OCI-LY7 (cell line): ENCODE measurements at regions not wholly inside any gene's neighbourhood (a gene's known extent, or its start where the extent isn't known, plus 50 kb on each side); places are given as distances from the start of the nearest gene placed in this dataset.

ENCODE experiments used
- BruUV-seq: library from RNA; stranded (reverse); fragments of 400-500 nt; replicated peaks from 2 replicates; lab custom pipeline; 2021; lab: Mats Ljungman, UMichigan
- CTCF ChIA-PET: fragments of 300-600 bp; sonication (Branson Sonifier 250); formaldehyde crosslinking; loops from one replicate; lab custom pipeline; 2022; ENCODE audit warnings: antibody characterized with exemption; ENCODE audit not compliant: unreplicated experiment; lab: Charles Lee
- POLR2A ChIA-PET: fragments of 300-600 bp; sonication (Branson Sonifier 250); formaldehyde crosslinking; loops from one replicate; lab custom pipeline; 2022; ENCODE audit warnings: antibody characterized with exemption; lab: Charles Lee
- DNase-seq: peaks from one replicate; pipeline ENCODE4 v3.0.0-alpha.2; 2015; ENCODE audit warnings: low spot score
- H2AFZ ChIP-seq: fragments of 200-600 bp; sonication (generic), shearing (Covaris generic); 2 replicates; pipeline ENCODE4 v1.6.1; 2014; ENCODE audit warnings: mild to moderate bottlenecking, antibody characterized with exemption, low read length, moderate library complexity
- H3K27ac ChIP-seq: fragments of 200-600 bp; sonication (generic); 2 replicates; pipeline ENCODE4 v1.5.1; 2014; ENCODE audit warnings: mixed run types, low read depth, mild to moderate bottlenecking, moderate library complexity, low read length, inconsistent platforms; ENCODE audit not compliant: poor library complexity, severe bottlenecking
- H3K36me3 ChIP-seq: fragments of 200-600 bp; sonication (generic); 2 replicates; pipeline ENCODE4 v1.6.1; 2014; ENCODE audit warnings: mild to moderate bottlenecking, antibody characterized with exemption, low read length, moderate library complexity, mixed read lengths; ENCODE audit not compliant: insufficient read depth
- H3K4me1 ChIP-seq: fragments of 200-600 bp; sonication (generic); 2 replicates; pipeline ENCODE4 v1.5.1; 2014; ENCODE audit warnings: mild to moderate bottlenecking, low read length; ENCODE audit not compliant: insufficient read depth, poor library complexity, severe bottlenecking
- H3K4me2 ChIP-seq: fragments of 200-600 bp; sonication (generic); 2 replicates; pipeline ENCODE4 v1.6.1; 2014; ENCODE audit warnings: mild to moderate bottlenecking, low read length
- H3K4me3 ChIP-seq: fragments of 200-600 bp; sonication (generic); 2 replicates; pipeline ENCODE4 v1.5.1; 2014; ENCODE audit warnings: mild to moderate bottlenecking, low read depth, low read length; ENCODE audit not compliant: poor library complexity, severe bottlenecking
- H3K79me2 ChIP-seq: fragments of 200-600 bp; sonication (generic); 2 replicates; pipeline ENCODE4 v1.6.1; 2016; ENCODE audit warnings: low read depth, mild to moderate bottlenecking, low read length, moderate library complexity, mixed read lengths; ENCODE audit not compliant: insufficient read depth
- H3K9me2 ChIP-seq: fragments of 200-600 bp; sonication (generic); 2 replicates; pipeline ENCODE4 v1.6.1; 2016; ENCODE audit warnings: mild to moderate bottlenecking, low read length, mixed read lengths; ENCODE audit not compliant: insufficient read depth
- H3K9me3 ChIP-seq: fragments of 200-600 bp; sonication (generic); 2 replicates; pipeline ENCODE4 v1.6.1; 2014; ENCODE audit warnings: mild to moderate bottlenecking, mixed run types, low read length, mixed read lengths
- H4K20me1 ChIP-seq: fragments of 200-600 bp; sonication (generic); 2 replicates; pipeline ENCODE4 v1.6.1; 2014; ENCODE audit warnings: mild to moderate bottlenecking, antibody characterized with exemption, low read length, moderate library complexity, mixed read lengths; ENCODE audit not compliant: insufficient read depth
- CTCF ChIP-seq: fragments of 200-600 bp; sonication (generic); conservative IDR thresholded peaks from 2 replicates; pipeline ENCODE4 v1.5.1; 2014; ENCODE audit warnings: mild to moderate bottlenecking, antibody characterized with exemption, low read length, moderate library complexity, mixed read lengths
- EZH2phosphoT487 ChIP-seq: fragments of 200-600 bp; sonication (generic); IDR thresholded peaks from 2 replicates; pipeline ENCODE4 v1.6.1; 2018; ENCODE audit warnings: low read depth, borderline replicate concordance, mild to moderate bottlenecking, mixed run types, antibody characterized with exemption, low read length, moderate library complexity, mixed read lengths
- intact Hi-C: fragments of 100-400 bp; cut with micrococcal nuclease; formaldehyde crosslinking; loops from one replicate; pipeline ENCODE4 v1.10.0; 2022; ENCODE audit not compliant: unreplicated experiment

DNA sequence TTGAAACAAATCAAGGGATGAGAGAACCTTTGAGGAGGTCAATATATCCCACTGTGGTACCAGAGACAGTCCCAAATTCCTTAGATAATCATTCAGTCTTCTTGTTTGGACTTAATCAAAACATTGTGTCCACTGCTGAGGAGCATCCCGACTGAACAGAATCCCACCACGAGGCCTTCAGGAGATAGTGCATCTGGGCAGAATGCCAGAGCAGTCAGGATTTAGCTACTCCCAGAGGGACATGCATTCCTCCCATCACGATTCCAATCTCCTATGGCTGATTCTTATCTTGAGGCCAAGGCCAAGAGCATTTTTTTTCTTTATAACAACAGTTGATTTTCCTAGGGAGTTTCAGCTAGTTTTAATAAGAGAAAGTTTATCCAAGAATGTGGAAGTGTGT, 87.4 kb upstream of the COX10 start:
- no peaks in the 10 kb centered on the region for H3K9me3 ChIP-seq
- BruUV-seq, result no TSS peak
- H3K79me2 ChIP-seq, result no peaks in the 10 kb centered on the region
- H3K27ac ChIP-seq, result no peak overlapping the region
- ChIA-PET CTCF (no interaction called here), POLR2A (no interaction called here)
- TF ChIP-seq EZH2phosphoT487, result no peak
- TF ChIP-seq CTCF, result no peak
- intact Hi-C loops, result no loop called here
- no peak overlapping the region for H2AFZ ChIP-seq
- no peaks in the 10 kb centered on the region for H3K36me3 ChIP-seq
- H3K4me3 ChIP-seq, result no peak overlapping the region
- no peaks in the 10 kb centered on the region for H3K4me1 ChIP-seq
- no peak for DNase-seq
- no peak overlapping the region for H3K4me2 ChIP-seq
- no peaks in the 10 kb centered on the region for H3K9me2 ChIP-seq
- no peaks in the 10 kb centered on the region for H4K20me1 ChIP-seq

DNA sequence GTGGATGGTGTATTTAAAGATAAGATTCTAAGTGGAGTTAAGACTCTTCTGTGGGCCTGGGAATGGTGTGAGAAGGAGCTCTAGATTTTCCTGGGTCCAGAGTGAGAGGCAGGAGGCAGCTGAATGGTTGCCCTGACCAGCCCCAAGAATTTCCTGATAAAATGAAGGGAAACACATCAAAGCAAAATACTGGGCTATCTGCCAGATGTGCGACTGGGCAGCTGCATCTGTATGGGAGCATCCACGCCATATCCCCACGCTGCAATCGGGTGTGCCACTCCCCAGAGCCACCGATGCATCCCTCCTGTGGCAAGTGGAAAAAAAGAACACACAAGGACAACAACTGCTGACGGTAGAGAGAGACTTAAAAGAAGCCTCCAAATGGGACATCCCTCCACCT, 84.3 kb upstream of the COX10 start:
- no TSS peak for BruUV-seq
- Histone ChIP-seq H3K9me2 (no peaks in the 10 kb centered on the region; the same call in 1 of the 2 replicates), H2AFZ (no peak overlapping the region), H3K4me3 (no peak overlapping the region), H3K4me1 (no peaks in the 10 kb centered on the region), H3K27ac (no peak overlapping the region), H3K4me2 (no peak overlapping the region), H3K79me2 (no peaks in the 10 kb centered on the region), H4K20me1 (no peaks in the 10 kb centered on the region), H3K9me3 (no peaks in the 10 kb centered on the region), H3K36me3 (no peaks in the 10 kb centered on the region)
- TF ChIP-seq EZH2phosphoT487 (no peak), CTCF (no peak)
- ChIA-PET CTCF (no interaction called here), POLR2A (no interaction called here)
- no peak for DNase-seq
- intact Hi-C loops, result no loop called here

GRCh38 chr17:13986855-13987254, 82.4 kb upstream of the COX10 start:
- ChIA-PET CTCF (interaction anchor here (0.6 kb wide), 1 partner anchor 292 kb away, joined by 3 read pairs; no protein-coding TSS in a partner anchor), POLR2A (no interaction called here)
- H3K9me2 ChIP-seq, result no peaks in the 10 kb centered on the region; the same call in 1 of the 2 replicates

More at GRCh38 chr17:13986855-13987254, 82.4 kb upstream of the COX10 start:
- no peak for TF ChIP-seq CTCF
- no peak for TF ChIP-seq EZH2phosphoT487
- intact Hi-C loops, result no loop called here
- no peaks in the 10 kb centered on the region for H3K4me1 ChIP-seq
- no peak overlapping the region for H3K27ac ChIP-seq
- no peak overlapping the region for H2AFZ ChIP-seq
- DNase-seq, result no peak
- H4K20me1 ChIP-seq, result no peaks in the 10 kb centered on the region
- H3K9me3 ChIP-seq, result no peaks in the 10 kb centered on the region
- H3K36me3 ChIP-seq, result no peaks in the 10 kb centered on the region
- H3K4me3 ChIP-seq, result no peak overlapping the region
- BruUV-seq, result no TSS peak
- no peaks in the 10 kb centered on the region for H3K79me2 ChIP-seq
- H3K4me2 ChIP-seq, result no peak overlapping the region
